Sigmoid colon (tissue), 6 donors: ENCODE measurements at regions not wholly inside any gene's neighbourhood (a gene's known extent, or its start where the extent isn't known, plus 50 kb on each side); places are given as distances from the start of the nearest gene placed in this dataset.

Source experiments
- DNase-seq: peaks from one replicate; pipeline ENCODE4 v3.0.0-alpha.2; 2019
- H3K27ac ChIP-seq, 4 donors: fragments of 200-600 bp; sonication (generic); one replicate each; pipeline ENCODE4 v1.5.1; 2016 to 2019; ENCODE audit warnings: mild to moderate bottlenecking in 1 of 4
- H3K27me3 ChIP-seq, 3 donors: fragments of 200-600 bp; sonication (generic); one replicate each; pipeline ENCODE4 v1.5.1; 2019; ENCODE audit warnings: mild to moderate bottlenecking in 1 of 3
- H3K36me3 ChIP-seq, 4 donors: fragments of 200-600 bp; sonication (generic); one replicate each; pipeline ENCODE4 v1.5.1; 2016 to 2019
- H3K4me1 ChIP-seq, 4 donors: fragments of 200-600 bp; sonication (generic); one replicate each; pipeline ENCODE4 v1.5.1; 2017 to 2019
- H3K4me3 ChIP-seq, 4 donors: fragments of 200-600 bp; sonication (generic); one replicate each; pipeline ENCODE4 v1.5.1; 2017 to 2019; ENCODE audit warnings: mild to moderate bottlenecking in 2 of 4, moderate library complexity in 1 of 4
- H3K9me3 ChIP-seq, 4 donors: fragments of 200-600 bp in 3 of 4; sonication (generic) in 3 of 4; one replicate each; pipeline versions ENCODE4 v1.5.1 to v1.6.1; 2013 to 2019
- EP300 ChIP-seq, 4 donors: sonication (generic); formaldehyde crosslinking; IDR thresholded peaks; one replicate each; pipeline ENCODE4 v1.6.1; 2017; ENCODE audit warnings: antibody characterized with exemption in 4 of 4
- POLR2A ChIP-seq, 2 donors: fragments of 450-650 bp; IDR thresholded peaks; one replicate each; pipeline ENCODE4 v1.6.1; 2016; ENCODE audit warnings: antibody characterized with exemption in 2 of 2, mild to moderate bottlenecking in 2 of 2, moderate library complexity in 2 of 2
- POLR2AphosphoS5 ChIP-seq, 4 donors: sonication (generic); formaldehyde crosslinking; IDR thresholded peaks; one replicate each; pipeline ENCODE4 v1.6.1; 2017; ENCODE audit warnings: antibody characterized with exemption in 4 of 4
- WGBS, 2 donors: extraction: QIAGEN DNeasy Blood & Tissue Kit; methylation state at CpG; one replicate each; pipeline ENCODE4 v1.1.7; 2013; 5-methylcytosine and 5-hydroxymethylcytosine counted together
- intact Hi-C: fragments of 100-400 bp; cut with DNase I; formaldehyde crosslinking; loops from one replicate; pipeline ENCODE4 v1.15.1; 2023
- TF ChIP-seq, protein P1 (sequence below), 4 experiments: fragments of 450-650 bp in 3 of 4; fragments of 200-600 bp in 1 of 4; IDR thresholded peaks; one replicate each; pipeline ENCODE4 v1.5.1; 2016 to 2019; ENCODE audit warnings: antibody characterized with exemption in 4 of 4, mild to moderate bottlenecking in 3 of 4, moderate library complexity in 2 of 4
- donor health status: healthy with polysubstance abuse.
- donor health status: healthy.

DNA sequence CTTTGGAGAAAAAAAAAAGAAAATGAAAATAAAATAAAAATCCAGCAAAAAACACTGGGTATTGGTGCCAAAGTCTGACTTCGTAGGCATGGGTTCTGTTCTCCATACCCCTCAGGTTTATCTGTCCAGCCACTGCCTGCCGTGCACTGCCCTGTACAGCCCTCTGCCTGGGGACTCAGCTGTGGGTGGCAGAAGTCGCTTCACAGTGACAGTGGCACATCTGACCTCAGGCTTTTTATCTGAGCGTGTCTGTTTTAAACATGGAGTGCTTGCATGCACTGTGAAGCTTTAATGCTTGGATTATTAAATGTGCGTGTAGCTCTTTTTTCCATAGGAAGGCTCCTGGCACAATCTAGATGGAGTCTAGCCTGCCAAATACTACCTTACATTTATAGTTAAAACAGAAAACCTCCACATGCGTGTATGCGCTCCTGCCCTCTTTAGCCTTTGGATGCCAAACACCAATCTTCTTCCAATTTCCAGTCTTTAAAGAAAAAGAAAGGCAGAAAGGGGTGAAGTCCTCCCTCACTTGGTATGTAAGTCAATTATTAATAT lies 375.5 kb downstream of the UTRN start:
- DNase-seq, result no peak
- intact Hi-C loops, result no loop called here
- Histone ChIP-seq H3K4me3 (no peak overlapping the region), H3K27me3 (no peaks in the 10 kb centered on the region), H3K4me1 (peaks cover 0 to 7% (median 3%) of the 10 kb centered on the region in 4 donors), H3K27ac (no peak overlapping the region), H3K9me3 (no peaks in the 10 kb centered on the region), H3K36me3 (no peaks in the 10 kb centered on the region)
- WGBS, 2 donors, result 20 to 66% methylated on average over 7 of the region's 7 CpGs
- TF ChIP-seq EP300 (IDR thresholded peaks at IDR 0.05), result no peak
- TF ChIP-seq POLR2A (IDR thresholded peaks at IDR 0.05), result no peak
- TF ChIP-seq POLR2AphosphoS5 (IDR thresholded peaks at IDR 0.05), result no peak
- TF ChIP-seq, protein P1, sequence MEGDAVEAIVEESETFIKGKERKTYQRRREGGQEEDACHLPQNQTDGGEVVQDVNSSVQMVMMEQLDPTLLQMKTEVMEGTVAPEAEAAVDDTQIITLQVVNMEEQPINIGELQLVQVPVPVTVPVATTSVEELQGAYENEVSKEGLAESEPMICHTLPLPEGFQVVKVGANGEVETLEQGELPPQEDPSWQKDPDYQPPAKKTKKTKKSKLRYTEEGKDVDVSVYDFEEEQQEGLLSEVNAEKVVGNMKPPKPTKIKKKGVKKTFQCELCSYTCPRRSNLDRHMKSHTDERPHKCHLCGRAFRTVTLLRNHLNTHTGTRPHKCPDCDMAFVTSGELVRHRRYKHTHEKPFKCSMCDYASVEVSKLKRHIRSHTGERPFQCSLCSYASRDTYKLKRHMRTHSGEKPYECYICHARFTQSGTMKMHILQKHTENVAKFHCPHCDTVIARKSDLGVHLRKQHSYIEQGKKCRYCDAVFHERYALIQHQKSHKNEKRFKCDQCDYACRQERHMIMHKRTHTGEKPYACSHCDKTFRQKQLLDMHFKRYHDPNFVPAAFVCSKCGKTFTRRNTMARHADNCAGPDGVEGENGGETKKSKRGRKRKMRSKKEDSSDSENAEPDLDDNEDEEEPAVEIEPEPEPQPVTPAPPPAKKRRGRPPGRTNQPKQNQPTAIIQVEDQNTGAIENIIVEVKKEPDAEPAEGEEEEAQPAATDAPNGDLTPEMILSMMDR (IDR thresholded peaks at IDR 0.05), result no peak

DNA sequence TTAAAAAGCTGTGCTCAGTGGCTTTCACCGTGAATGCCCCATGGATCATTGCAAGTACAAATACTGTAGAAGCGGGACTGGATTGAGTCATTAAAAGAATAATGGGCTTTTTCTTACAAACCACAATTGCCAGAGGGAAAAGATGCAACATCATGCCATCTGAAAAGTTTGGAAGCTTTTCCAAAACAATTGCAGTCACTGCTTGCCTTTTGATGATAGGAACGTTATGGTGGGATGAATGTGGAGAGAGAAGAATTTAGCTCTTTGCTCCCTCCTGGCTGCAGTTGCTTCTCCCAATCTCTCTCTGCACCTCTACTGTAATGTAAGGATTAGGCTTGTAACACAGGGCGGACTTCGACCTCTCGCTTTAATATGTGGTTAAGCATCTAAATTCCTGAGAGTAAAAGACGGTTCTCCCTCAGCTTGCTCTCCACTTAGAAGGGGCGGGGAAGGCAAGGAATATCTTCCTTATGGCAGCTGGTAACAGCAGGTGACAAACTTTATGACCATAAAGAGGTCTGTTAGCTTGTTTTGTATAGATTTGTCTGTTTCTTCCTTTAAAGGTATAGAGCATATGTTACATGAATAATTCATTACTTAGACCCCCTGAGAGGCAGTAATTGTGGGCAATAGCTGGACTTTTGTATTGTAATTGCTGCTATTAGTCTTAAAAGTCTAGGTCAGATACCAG lies 376.1 kb downstream of the UTRN start:
- TF ChIP-seq, protein P1 (IDR thresholded peaks at IDR 0.05), result no peak
- TF ChIP-seq EP300 (IDR thresholded peaks at IDR 0.05) (no peak), POLR2AphosphoS5 (IDR thresholded peaks at IDR 0.05) (no peak)
- Histone ChIP-seq H3K9me3 (no peaks in the 10 kb centered on the region), H3K27ac (no peak overlapping the region), H3K36me3 (no peaks in the 10 kb centered on the region), H3K4me1 (peaks cover 0 to 7% (median 3%) of the 10 kb centered on the region in 4 donors), H3K4me3 (no peak overlapping the region), H3K27me3 (no peaks in the 10 kb centered on the region)
- DNase-seq, result no peak
- WGBS, 2 donors, result 17 to 72% methylated on average over 8 of the region's 8 CpGs
- intact Hi-C loops, result no loop called here

DNA sequence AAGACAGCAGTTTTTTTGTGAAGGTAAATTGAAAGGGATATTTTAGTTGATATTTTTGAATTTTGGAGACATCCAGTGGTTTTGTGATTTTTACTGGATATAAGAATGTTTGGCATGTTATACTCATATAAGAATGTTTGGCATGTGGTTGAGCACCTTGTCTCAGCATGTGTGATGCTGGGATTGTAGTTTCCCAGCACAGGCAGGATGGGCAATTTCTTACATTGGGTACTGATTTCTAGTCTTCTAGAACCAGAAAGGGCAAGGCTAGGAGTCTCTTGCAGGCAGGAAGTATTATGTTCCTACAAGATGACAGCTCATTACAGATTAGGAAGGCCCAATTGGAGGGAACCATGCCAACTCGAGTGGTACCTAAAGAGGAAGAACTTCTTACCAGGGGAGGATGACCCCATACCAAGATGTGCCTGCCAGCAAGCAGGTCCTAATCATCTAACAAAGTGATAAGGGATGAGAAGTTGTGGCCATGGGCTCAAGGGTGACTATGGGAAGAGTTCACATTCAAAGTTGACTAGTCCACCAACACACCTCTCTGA lies 377.8 kb downstream of the UTRN start:
- Histone ChIP-seq H3K4me3 (no peak overlapping the region), H3K27me3 (no peaks in the 10 kb centered on the region), H3K27ac (no peak overlapping the region), H3K36me3 (no peaks in the 10 kb centered on the region), H3K9me3 (no peaks in the 10 kb centered on the region), H3K4me1 (peaks cover 0 to 7% (median 3%) of the 10 kb centered on the region in 4 donors)
- TF ChIP-seq EP300 (IDR thresholded peaks at IDR 0.05) (no peak), POLR2A (IDR thresholded peaks at IDR 0.05) (no peak), POLR2AphosphoS5 (IDR thresholded peaks at IDR 0.05) (no peak)
- intact Hi-C loops, result no loop called here
- DNase-seq, result no peak
- 34 to 65% methylated on average over 1 of the region's 1 CpG for WGBS, 2 donors

DNA sequence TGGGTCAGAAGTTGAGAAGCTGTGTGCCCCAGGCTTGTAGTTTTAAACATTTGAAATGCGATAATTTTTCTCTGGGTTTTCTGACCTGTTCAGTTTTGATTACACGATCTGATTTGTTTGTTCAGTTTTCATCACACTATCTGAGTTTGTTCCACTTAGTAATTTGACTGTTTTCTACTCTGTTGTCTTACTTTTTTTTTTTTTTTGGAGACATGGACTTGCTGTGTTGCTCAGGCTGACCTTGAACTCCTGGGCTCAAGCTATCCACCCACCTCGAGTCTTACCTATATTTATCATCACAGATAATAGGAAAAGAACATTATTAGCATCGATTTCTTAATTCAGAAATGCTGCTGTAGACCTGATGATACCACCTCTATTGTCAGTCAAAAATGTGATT lies 379.1 kb downstream of the UTRN start:
- Histone ChIP-seq H3K36me3 (no peaks in the 10 kb centered on the region), H3K9me3 (no peaks in the 10 kb centered on the region), H3K4me3 (no peak overlapping the region), H3K4me1 (peaks cover 0 to 5% (median 3%) of the 10 kb centered on the region in 4 donors), H3K27ac (no peak overlapping the region), H3K27me3 (no peaks in the 10 kb centered on the region)
- no peak for DNase-seq
- intact Hi-C loops, result no loop called here
- WGBS, 2 donors, result 49 to 78% methylated on average over 4 of the region's 4 CpGs
- TF ChIP-seq EP300 (IDR thresholded peaks at IDR 0.05), result no peak
- TF ChIP-seq, protein P1 (IDR thresholded peaks at IDR 0.05), result no peak
- no peak for TF ChIP-seq POLR2AphosphoS5 (IDR thresholded peaks at IDR 0.05)
- no peak for TF ChIP-seq POLR2A (IDR thresholded peaks at IDR 0.05)

DNA sequence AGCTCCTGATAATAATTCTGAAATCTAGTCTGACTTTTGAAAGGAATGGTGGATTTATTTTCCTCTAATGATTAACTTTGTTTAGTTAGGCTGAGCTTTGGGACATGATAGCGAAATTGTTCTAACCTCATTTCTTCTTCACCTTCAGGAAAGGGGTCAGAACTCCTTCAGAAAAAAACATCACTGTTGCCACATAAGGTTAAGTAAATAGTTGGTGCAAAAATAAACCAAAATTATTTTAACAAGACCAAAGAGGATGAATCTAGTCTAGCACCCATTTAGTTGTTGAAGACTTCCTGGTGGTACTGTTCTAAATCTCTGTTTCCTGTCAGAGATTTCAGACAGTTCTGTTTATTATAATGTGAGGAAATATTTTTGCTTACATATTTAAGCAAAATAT lies 379.8 kb downstream of the UTRN start:
- Histone ChIP-seq H3K4me1 (peaks cover 0 to 2% (median 0%) of the 10 kb centered on the region in 4 donors), H3K4me3 (no peak overlapping the region), H3K9me3 (peaks cover 0 to under 1% (median 0%) of the 10 kb centered on the region in 4 donors), H3K36me3 (no peaks in the 10 kb centered on the region), H3K27ac (no peak overlapping the region), H3K27me3 (no peaks in the 10 kb centered on the region)
- TF ChIP-seq EP300 (IDR thresholded peaks at IDR 0.05) (no peak), POLR2A (IDR thresholded peaks at IDR 0.05) (no peak)
- no peak for DNase-seq
- intact Hi-C loops, result no loop called here
- WGBS, 2 donors, result 71 to 90% methylated on average over 1 of the region's 1 CpG
